ENCODE measurements at regions not wholly inside any gene's neighbourhood (a gene's known extent, or its start where the extent isn't known, plus 50 kb on each side); places are given as distances from the start of the nearest gene placed in this dataset.

DNA sequence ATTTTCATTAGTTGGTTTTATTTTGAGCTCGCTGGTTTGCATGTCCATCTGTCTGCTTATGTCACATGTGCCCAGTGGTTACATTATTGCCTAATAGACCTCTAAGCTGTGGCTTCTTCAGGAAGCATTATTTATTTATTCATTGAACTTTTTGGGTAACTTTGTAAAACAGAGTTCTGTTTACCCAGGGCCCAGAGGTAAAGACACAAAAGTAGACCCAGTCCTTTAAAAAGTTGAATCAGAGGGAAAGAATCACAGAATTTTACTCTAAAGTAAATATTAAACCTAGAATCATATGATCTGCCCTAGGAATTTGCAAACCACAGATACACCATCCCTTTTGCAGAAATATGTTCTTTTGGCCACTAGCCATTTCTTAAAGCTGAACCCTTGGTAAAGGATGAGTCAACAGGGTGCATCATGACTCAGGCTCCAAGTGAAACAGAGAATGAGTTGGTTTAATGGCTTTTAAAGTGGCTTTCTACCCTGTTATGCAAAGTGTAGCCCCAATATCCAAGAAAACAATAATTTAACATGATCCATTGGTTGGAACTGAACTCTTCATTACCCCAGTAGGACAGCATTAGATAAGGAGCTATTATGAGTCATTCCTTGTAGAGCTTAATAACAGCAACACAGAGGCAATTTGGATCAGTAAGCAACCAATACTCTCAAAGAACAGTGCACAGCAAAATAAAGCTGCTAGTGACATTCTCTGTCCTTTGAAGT lies 236.3 kb downstream of the KCNJ2 start:
- H3K27ac ChIP-seq (replicated peaks) = no peak overlapping the region

DNA sequence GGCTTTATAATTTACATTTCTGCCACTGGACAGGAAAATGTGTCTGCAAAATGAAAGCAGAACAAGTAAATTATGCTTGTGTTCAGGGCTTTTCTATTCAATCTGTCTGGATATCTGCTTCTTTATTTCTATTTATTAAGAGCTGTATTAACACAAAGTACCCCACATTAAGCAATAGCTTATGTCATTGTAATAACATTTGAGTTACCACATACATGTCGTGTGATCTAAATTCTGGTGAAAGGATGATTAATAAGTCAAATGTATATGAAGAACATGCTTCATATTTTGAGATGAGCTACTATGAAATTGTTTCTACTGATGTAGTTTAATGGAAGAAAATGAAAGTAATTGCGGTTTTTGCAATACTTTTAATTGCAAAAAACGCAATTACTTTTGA lies 238.2 kb downstream of the KCNJ2 start:
- TF ChIP-seq, protein P1, sequence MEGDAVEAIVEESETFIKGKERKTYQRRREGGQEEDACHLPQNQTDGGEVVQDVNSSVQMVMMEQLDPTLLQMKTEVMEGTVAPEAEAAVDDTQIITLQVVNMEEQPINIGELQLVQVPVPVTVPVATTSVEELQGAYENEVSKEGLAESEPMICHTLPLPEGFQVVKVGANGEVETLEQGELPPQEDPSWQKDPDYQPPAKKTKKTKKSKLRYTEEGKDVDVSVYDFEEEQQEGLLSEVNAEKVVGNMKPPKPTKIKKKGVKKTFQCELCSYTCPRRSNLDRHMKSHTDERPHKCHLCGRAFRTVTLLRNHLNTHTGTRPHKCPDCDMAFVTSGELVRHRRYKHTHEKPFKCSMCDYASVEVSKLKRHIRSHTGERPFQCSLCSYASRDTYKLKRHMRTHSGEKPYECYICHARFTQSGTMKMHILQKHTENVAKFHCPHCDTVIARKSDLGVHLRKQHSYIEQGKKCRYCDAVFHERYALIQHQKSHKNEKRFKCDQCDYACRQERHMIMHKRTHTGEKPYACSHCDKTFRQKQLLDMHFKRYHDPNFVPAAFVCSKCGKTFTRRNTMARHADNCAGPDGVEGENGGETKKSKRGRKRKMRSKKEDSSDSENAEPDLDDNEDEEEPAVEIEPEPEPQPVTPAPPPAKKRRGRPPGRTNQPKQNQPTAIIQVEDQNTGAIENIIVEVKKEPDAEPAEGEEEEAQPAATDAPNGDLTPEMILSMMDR (IDR thresholded peaks at IDR 0.05; ENCODE audit: borderline replicate concordance) = no peak
- Histone ChIP-seq H3K4me1 (peaks cover 5% of the 10 kb centered on the region), H3K36me3 (no peaks in the 10 kb centered on the region), H3K4me3 (no peak overlapping the region), H3K27ac (replicated peaks) (no peak overlapping the region), H3K27me3 (ENCODE audit: low read depth) (no peaks in the 10 kb centered on the region), H3K9me3 (replicated peaks) (no peaks in the 10 kb centered on the region)
- intact Hi-C loops (cut with micrococcal nuclease) = no loop called here
- DNase-seq = no peak

More for the DNA sequence above, 236.3 kb downstream of the KCNJ2 start:
- intact Hi-C loops (cut with micrococcal nuclease) = no loop called here
- Histone ChIP-seq H3K4me3 (no peak overlapping the region), H3K36me3 (no peaks in the 10 kb centered on the region), H3K4me1 (peaks cover 5% of the 10 kb centered on the region), H3K27me3 (ENCODE audit: low read depth) (no peaks in the 10 kb centered on the region), H3K9me3 (replicated peaks) (no peaks in the 10 kb centered on the region)
- DNase-seq = no peak
- TF ChIP-seq, protein P1 (IDR thresholded peaks at IDR 0.05; ENCODE audit: borderline replicate concordance) = no peak

DNA sequence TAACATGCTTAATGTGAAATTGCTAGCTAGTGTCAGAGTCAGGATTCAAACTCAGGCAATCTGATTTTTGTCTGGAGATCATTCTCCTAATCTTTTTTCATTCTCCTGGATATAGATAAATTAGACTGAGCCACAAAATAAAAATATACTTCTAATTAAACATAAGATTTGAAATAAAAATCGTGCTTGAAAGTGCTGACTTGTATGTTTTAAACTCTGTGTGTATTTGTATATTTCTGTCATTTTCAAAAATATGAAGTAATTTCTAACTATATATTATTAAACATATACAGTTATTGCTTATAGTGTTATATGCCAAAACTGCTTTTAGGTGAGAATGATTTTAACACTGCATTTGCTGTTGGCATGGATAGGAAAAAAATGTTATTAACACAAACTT lies 239.4 kb downstream of the KCNJ2 start:
- intact Hi-C loops (cut with micrococcal nuclease) = no loop called here
- no peaks in the 10 kb centered on the region for H3K27me3 ChIP-seq (ENCODE audit: low read depth)
- TF ChIP-seq, protein P1 (IDR thresholded peaks at IDR 0.05; ENCODE audit: borderline replicate concordance) = no peak
- peaks cover 5% of the 10 kb centered on the region for H3K4me1 ChIP-seq
- H3K9me3 ChIP-seq (replicated peaks) = no peaks in the 10 kb centered on the region
- no peak for DNase-seq
- H3K36me3 ChIP-seq = no peaks in the 10 kb centered on the region
- no peak overlapping the region for H3K4me3 ChIP-seq
- no peak overlapping the region for H3K27ac ChIP-seq (replicated peaks)

GRCh38 chr17:70414300-70414699 lies 245.0 kb downstream of the KCNJ2 start:
- TF ChIP-seq, protein P1 (IDR thresholded peaks at IDR 0.05; ENCODE audit: borderline replicate concordance) = no peak
- no peak overlapping the region for H3K4me3 ChIP-seq
- intact Hi-C loops (cut with micrococcal nuclease) = no loop called here
- no peaks in the 10 kb centered on the region for H3K27me3 ChIP-seq (ENCODE audit: low read depth)
- H3K9me3 ChIP-seq (replicated peaks) = no peaks in the 10 kb centered on the region
- no peaks in the 10 kb centered on the region for H3K4me1 ChIP-seq
- H3K27ac ChIP-seq (replicated peaks) = no peak overlapping the region
- no peaks in the 10 kb centered on the region for H3K36me3 ChIP-seq
- no peak for DNase-seq

GRCh38 chr17:70420861-70421445 lies 251.6 kb downstream of the KCNJ2 start:
- Histone ChIP-seq H3K27ac (replicated peaks) (no peak overlapping the region), H3K36me3 (no peaks in the 10 kb centered on the region), H3K4me3 (no peak overlapping the region), H3K9me3 (replicated peaks) (no peaks in the 10 kb centered on the region), H3K27me3 (ENCODE audit: low read depth) (no peaks in the 10 kb centered on the region), H3K4me1 (peaks cover 23% of the 10 kb centered on the region)
- no peak for DNase-seq
- TF ChIP-seq, protein P1 (IDR thresholded peaks at IDR 0.05; ENCODE audit: borderline replicate concordance) = no peak
- intact Hi-C loops (cut with micrococcal nuclease) = no loop called here
